Thyroid gland (tissue), 4 donors: ENCODE measurements at regions not wholly inside any gene's neighbourhood (a gene's known extent, or its start where the extent isn't known, plus 50 kb on each side); places are given as distances from the start of the nearest gene placed in this dataset.

Source experiments
- CTCF ChIP-seq, 6 experiments: fragments of 200-600 bp in 3 of 6; fragments of 450-650 bp in 3 of 6; sonication (generic) in 3 of 6; IDR thresholded peaks; one replicate each; pipeline ENCODE4 v1.5.1; 2016 to 2019; ENCODE audit warnings: antibody characterized with exemption in 6 of 6, mild to moderate bottlenecking in 2 of 6, inconsistent platforms in 1 of 6, moderate library complexity in 1 of 6
- POLR2A ChIP-seq, 2 donors: fragments of 450-650 bp; IDR thresholded peaks; one replicate each; pipeline ENCODE4 v1.6.1; 2017; ENCODE audit warnings: antibody characterized with exemption in 2 of 2, mild to moderate bottlenecking in 2 of 2, moderate library complexity in 1 of 2

DNA sequence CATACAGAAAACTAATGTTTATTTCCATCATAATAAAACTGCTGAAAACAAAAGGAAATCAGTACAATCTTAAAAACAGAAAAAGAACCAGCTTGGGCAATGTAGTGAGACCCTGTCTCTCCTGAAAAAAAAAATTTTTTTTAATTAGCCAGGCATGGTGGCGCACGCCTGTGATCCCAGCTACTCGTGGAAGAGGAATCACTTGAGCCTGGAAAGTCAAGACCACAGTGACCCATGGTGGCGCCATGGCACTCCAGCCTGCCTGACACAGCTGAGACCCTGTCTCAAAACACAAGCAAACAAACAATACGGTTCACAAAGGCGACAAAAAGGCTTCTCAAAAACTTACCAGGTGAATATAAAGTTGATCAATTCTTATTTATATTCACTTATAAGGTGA is 289.7 kb downstream of the BRD1 start:
- TF ChIP-seq CTCF (IDR thresholded peaks at IDR 0.05) (no peak), POLR2A (IDR thresholded peaks at IDR 0.05) (no peak)
